Mammary epithelial cell (primary cell): ENCODE measurements at regions not wholly inside any gene's neighbourhood (a gene's known extent, or its start where the extent isn't known, plus 50 kb on each side); places are given as distances from the start of the nearest gene placed in this dataset.

Experiments
- EZH2 ChIP-seq: IDR thresholded peaks from 2 replicates; pipeline ENCODE4 v1.6.1; 2012; ENCODE audit warnings: low read length, inconsistent platforms, borderline replicate concordance
- TF ChIP-seq, protein P1 (sequence below), 2 donors: IDR thresholded peaks in 1 of 2; conservative IDR thresholded peaks in 1 of 2; 2 replicates each; pipeline ENCODE4 v1.5.1; 2011 to 2012; ENCODE audit warnings: inconsistent platforms in 2 of 2, low read length in 2 of 2, mild to moderate bottlenecking in 2 of 2, control low read depth in 1 of 2, low read depth in 1 of 2; ENCODE audit not compliant: insufficient read depth in 1 of 2; ENCODE audit errors: extremely low read depth in 1 of 2

DNA sequence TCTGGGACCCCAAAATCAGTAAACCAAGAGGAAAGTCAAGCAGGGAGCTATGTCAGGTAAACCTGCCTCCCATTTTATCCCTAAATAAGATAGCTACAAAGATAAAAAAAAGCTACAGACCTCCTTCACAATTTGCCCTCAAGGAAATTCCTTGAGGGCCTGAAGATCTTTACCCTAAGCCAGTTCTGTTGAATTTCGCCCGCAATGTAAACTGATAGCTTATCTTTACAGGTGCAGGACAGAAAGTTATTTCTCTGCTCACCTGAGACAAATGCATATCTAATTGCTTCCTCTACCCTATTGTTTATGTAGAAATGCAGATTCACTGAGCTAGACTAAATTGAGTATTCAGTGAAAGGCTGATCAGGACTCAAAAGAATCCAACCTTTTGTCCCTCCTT lies 153.4 kb upstream of the CHRM3 start:
- TF ChIP-seq, protein P1, sequence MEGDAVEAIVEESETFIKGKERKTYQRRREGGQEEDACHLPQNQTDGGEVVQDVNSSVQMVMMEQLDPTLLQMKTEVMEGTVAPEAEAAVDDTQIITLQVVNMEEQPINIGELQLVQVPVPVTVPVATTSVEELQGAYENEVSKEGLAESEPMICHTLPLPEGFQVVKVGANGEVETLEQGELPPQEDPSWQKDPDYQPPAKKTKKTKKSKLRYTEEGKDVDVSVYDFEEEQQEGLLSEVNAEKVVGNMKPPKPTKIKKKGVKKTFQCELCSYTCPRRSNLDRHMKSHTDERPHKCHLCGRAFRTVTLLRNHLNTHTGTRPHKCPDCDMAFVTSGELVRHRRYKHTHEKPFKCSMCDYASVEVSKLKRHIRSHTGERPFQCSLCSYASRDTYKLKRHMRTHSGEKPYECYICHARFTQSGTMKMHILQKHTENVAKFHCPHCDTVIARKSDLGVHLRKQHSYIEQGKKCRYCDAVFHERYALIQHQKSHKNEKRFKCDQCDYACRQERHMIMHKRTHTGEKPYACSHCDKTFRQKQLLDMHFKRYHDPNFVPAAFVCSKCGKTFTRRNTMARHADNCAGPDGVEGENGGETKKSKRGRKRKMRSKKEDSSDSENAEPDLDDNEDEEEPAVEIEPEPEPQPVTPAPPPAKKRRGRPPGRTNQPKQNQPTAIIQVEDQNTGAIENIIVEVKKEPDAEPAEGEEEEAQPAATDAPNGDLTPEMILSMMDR (conservative IDR thresholded peaks at IDR 0.05 in 1 of 2, IDR thresholded peaks at IDR 0.05 in 1 of 2; ENCODE audit: extremely low read depth in 1 of 2, insufficient read depth in 1 of 2, low read depth in 1 of 2, low read length in 2 of 2) = no peak
- TF ChIP-seq EZH2 = no peak
